CD4-positive, alpha-beta T cell treated with Interleukin-15 for 1 hour (primary cell): ENCODE measurements at regions not wholly inside any gene's neighbourhood (a gene's known extent, or its start where the extent isn't known, plus 50 kb on each side); places are given as distances from the start of the nearest gene placed in this dataset.

Experiments
- DNase-seq: peaks from one replicate; pipeline ENCODE4 v3.0.0-alpha.2; 2020

- no peak for DNase-seq
These were observed 198.4 kb upstream of the RASA1 start for GRCh38 chr5:87069311-87069710.

GRCh38 chr5:87069974-87070608, 197.6 kb upstream of the RASA1 start:
- DNase-seq = no peak

GRCh38 chr5:87074072-87074471, 193.6 kb upstream of the RASA1 start:
- DNase-seq = no peak

GRCh38 chr5:87074934-87075541, 192.6 kb upstream of the RASA1 start:
- DNase-seq = no peak

- DNase-seq = no peak
These were observed 191.3 kb upstream of the RASA1 start for GRCh38 chr5:87076411-87076810.

GRCh38 chr5:87076931-87077330, 190.8 kb upstream of the RASA1 start:
- DNase-seq = no peak

- DNase-seq = no peak
These were observed 188.5 kb upstream of the RASA1 start for GRCh38 chr5:87079219-87079618.

GRCh38 chr5:87081016-87081415, 186.7 kb upstream of the RASA1 start:
- no peak for DNase-seq

GRCh38 chr5:87081511-87082372, 185.9 kb upstream of the RASA1 start:
- DNase-seq = peak; percentile 27

- DNase-seq = no peak
These were observed 173.3 kb upstream of the RASA1 start for GRCh38 chr5:87094347-87094746.

- no peak for DNase-seq
These were observed 172.8 kb upstream of the RASA1 start for GRCh38 chr5:87094833-87095232.

- DNase-seq = no peak
These were observed 171.9 kb upstream of the RASA1 start for GRCh38 chr5:87095787-87096186.

- no peak for DNase-seq
These were observed 170.0 kb upstream of the RASA1 start for GRCh38 chr5:87097664-87098063.

- DNase-seq = no peak
These were observed 168.3 kb upstream of the RASA1 start for GRCh38 chr5:87099291-87099839.

GRCh38 chr5:87099968-87100367, 167.7 kb upstream of the RASA1 start:
- no peak for DNase-seq

- DNase-seq = no peak
These were observed 166.4 kb upstream of the RASA1 start for GRCh38 chr5:87101321-87101720.

- DNase-seq = no peak
These were observed 164.8 kb upstream of the RASA1 start for GRCh38 chr5:87102841-87103240.

- no peak for DNase-seq
These were observed 163.9 kb upstream of the RASA1 start for GRCh38 chr5:87103616-87104287.

GRCh38 chr5:87105577-87105976, 162.1 kb upstream of the RASA1 start:
- no peak for DNase-seq

GRCh38 chr5:87109746-87110145, 157.9 kb upstream of the RASA1 start:
- no peak for DNase-seq

- DNase-seq = no peak
These were observed 157.0 kb upstream of the RASA1 start for GRCh38 chr5:87110721-87111120.

- no peak for DNase-seq
These were observed 153.8 kb upstream of the RASA1 start for GRCh38 chr5:87113861-87114260.

GRCh38 chr5:87114631-87115030, 153.1 kb upstream of the RASA1 start:
- no peak for DNase-seq
